Mesodermal cell (in vitro differentiated cells): ENCODE measurements at regions not wholly inside any gene's neighbourhood (a gene's known extent, or its start where the extent isn't known, plus 50 kb on each side); places are given as distances from the start of the nearest gene placed in this dataset.

Source experiments
- H3K27ac ChIP-seq: 2 replicates; pipeline ENCODE4 v1.7.0; 2013; ENCODE audit warnings: mild to moderate bottlenecking, low read depth, low read length, moderate library complexity; ENCODE audit not compliant: severe bottlenecking
- H3K36me3 ChIP-seq: 2 replicates; pipeline ENCODE4 v1.7.1; 2013; ENCODE audit warnings: mild to moderate bottlenecking, low read length, moderate library complexity; ENCODE audit not compliant: control insufficient read depth, insufficient read depth
- H3K4me1 ChIP-seq: one replicate; pipeline ENCODE4 v1.7.1; 2013; ENCODE audit warnings: mild to moderate bottlenecking, low read length; ENCODE audit not compliant: insufficient read depth, control insufficient read depth, poor library complexity, severe bottlenecking
- H3K4me3 ChIP-seq: 2 replicates; pipeline ENCODE4 v1.7.0; 2013; ENCODE audit warnings: low read length, control low read depth, mild to moderate bottlenecking; ENCODE audit not compliant: insufficient read depth, poor library complexity, severe bottlenecking; ENCODE audit errors: extremely low read depth
- H3K9me3 ChIP-seq: 2 replicates; pipeline ENCODE4 v1.7.1; 2013; ENCODE audit warnings: mild to moderate bottlenecking, low read length, moderate library complexity; ENCODE audit not compliant: control insufficient read depth
- WGBS, 2 experiments: methylation state at CpG; one replicate each; pipeline ENCODE4 v1.1.5; 2013; ENCODE audit warnings: missing lambda C conversion rate in 2 of 2; ENCODE audit not compliant: insufficient coverage in 2 of 2; 5-methylcytosine and 5-hydroxymethylcytosine counted together

- no peaks in the 10 kb centered on the region for H3K9me3 ChIP-seq
- no peak overlapping the region for H3K27ac ChIP-seq
- no peak overlapping the region for H3K4me3 ChIP-seq
- H3K4me1 ChIP-seq, result no peaks in the 10 kb centered on the region
- WGBS, 2 experiments, result 100% methylated on average over 1 of the region's 2 CpGs
- H3K36me3 ChIP-seq, result no peaks in the 10 kb centered on the region
Measured at GRCh38 chr5:97832645-97833296, 649.7 kb upstream of the RIOK2 start.

DNA sequence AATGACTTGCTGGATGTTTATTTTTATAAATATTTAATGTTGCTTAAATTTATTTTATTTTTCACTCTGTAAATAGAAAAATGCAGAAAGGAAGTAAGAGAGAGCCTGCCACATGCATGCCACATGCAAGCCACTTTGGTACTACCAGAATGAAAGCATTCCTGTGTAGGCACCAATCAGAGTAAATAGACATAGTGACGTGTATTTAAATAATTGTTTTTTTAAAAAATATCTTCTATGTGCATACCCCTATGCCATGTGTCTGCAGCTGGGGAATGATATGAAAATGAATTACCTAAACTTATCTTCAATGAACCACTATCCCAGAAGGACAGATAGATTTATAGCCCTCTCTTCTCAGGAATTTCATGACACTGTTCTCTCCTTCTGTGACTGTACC is 651.5 kb upstream of the RIOK2 start:
- Histone ChIP-seq H3K9me3 (no peaks in the 10 kb centered on the region), H3K4me3 (no peak overlapping the region), H3K36me3 (no peaks in the 10 kb centered on the region), H3K4me1 (peaks cover 7% of the 10 kb centered on the region), H3K27ac (no peak overlapping the region)
- WGBS, 2 experiments, result no CpG with 5 or more reads among the region's 1 CpG

- Histone ChIP-seq H3K9me3 (no peaks in the 10 kb centered on the region), H3K4me3 (no peak overlapping the region), H3K36me3 (no peaks in the 10 kb centered on the region), H3K27ac (no peak overlapping the region), H3K4me1 (peaks cover 9% of the 10 kb centered on the region)
- WGBS, 2 experiments, result 88 to 100% methylated on average over 1 of the region's 1 CpG
Measured at GRCh38 chr5:97835112-97835511, 652.1 kb upstream of the RIOK2 start.

DNA sequence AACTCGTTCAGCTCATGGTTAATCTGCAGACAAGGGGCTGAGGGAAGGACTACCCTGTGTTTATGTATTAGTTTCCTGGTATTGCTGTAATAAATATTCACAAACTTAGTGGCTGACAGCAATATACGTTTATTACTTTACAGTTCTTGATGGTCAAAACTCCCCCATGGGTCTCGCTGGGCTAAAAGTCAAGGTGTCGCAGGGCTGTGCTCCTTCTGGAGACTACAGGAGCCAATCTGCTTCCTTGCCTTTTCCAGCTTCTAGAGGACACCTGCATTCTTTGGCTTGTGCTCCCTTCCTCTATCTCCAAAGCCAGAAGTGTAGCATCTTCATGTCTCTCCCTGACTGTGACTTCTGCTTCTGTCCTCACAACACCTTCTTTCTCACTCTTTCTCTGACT is 653.8 kb upstream of the RIOK2 start:
- Histone ChIP-seq H3K4me1 (peaks cover 9% of the 10 kb centered on the region), H3K27ac (no peak overlapping the region), H3K9me3 (no peaks in the 10 kb centered on the region), H3K36me3 (no peaks in the 10 kb centered on the region), H3K4me3 (no peak overlapping the region)
- WGBS, 2 experiments, result 93 to 98% methylated on average over 4 of the region's 4 CpGs

GRCh38 chr5:97838214-97838613 is 655.2 kb upstream of the RIOK2 start:
- Histone ChIP-seq H3K36me3 (no peaks in the 10 kb centered on the region), H3K4me3 (no peak overlapping the region), H3K9me3 (no peaks in the 10 kb centered on the region), H3K4me1 (peaks cover 9% of the 10 kb centered on the region), H3K27ac (no peak overlapping the region)
- no CpG with 5 or more reads among the region's 1 CpG for WGBS, 2 experiments

DNA sequence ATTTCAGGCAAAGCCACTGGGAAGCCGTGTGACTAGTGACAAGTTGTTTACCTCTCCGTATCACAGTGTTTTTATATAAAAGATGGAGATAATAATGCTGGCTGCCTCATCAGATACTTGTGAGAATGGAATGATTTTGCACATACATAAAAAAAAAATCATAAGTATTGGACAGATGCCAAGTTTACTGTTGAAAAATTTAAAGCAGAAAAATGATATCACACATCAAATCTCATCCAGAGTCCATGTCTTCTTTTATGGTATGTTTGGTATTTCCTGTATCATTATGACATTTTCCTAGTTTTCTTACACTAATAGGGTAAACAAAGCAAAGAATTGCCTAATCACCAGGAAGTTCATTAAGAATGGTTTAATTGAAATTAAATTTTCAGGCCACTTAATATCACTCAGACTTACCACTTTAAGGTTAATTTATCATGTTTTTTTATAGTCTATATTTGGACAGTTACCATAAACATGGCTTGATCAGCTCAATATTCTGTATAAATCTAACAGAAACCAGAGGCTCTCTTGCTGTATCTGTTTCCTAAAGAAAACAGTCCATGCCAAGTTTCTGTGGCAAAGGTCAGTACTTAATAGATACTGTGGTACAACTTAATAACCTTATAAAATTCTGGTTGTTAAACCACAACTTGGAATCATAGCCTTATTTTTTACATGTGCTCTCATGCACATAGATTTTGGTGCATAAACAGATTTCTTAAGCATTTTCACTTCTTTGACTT is 656.5 kb upstream of the RIOK2 start:
- Histone ChIP-seq H3K27ac (no peak overlapping the region), H3K9me3 (no peaks in the 10 kb centered on the region), H3K36me3 (no peaks in the 10 kb centered on the region), H3K4me1 (peaks cover 9% of the 10 kb centered on the region), H3K4me3 (no peak overlapping the region)
- no CpG with 5 or more reads among the region's 2 CpGs for WGBS, 2 experiments

GRCh38 chr5:97840643-97841042 is 657.6 kb upstream of the RIOK2 start:
- Histone ChIP-seq H3K4me1 (peaks cover 9% of the 10 kb centered on the region), H3K27ac (no peak overlapping the region), H3K4me3 (no peak overlapping the region), H3K36me3 (no peaks in the 10 kb centered on the region), H3K9me3 (no peaks in the 10 kb centered on the region)
- WGBS, 2 experiments, result 91 to 100% methylated on average over 2 of the region's 3 CpGs

GRCh38 chr5:97842687-97843086 is 659.6 kb upstream of the RIOK2 start:
- 70% methylated on average over 1 of the region's 1 CpG; no CpG with 5 or more reads in 1 of the 2 experiments for WGBS, 2 experiments
- Histone ChIP-seq H3K4me1 (peaks cover 9% of the 10 kb centered on the region), H3K4me3 (no peak overlapping the region), H3K27ac (no peak overlapping the region), H3K36me3 (no peaks in the 10 kb centered on the region), H3K9me3 (no peaks in the 10 kb centered on the region)

DNA sequence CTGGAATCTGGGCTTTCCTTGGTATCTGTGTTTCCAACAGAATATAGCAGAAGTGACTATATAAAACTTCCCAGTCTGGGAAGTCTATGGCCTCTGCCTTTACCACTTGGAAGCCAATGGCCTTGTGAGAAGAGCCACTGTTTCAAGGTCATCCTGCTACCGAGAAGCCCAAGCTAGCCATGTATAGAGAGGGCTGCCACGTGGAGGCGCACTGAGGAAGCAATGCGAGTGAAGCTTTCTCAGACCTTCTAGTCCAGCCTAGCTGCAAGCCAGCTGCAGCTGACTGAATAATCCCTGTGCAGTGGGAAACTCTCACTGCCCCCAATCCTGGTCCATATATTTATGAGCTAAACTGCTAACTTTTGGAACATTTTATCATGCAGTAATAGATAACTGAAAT is 661.8 kb upstream of the RIOK2 start:
- Histone ChIP-seq H3K36me3 (no peaks in the 10 kb centered on the region), H3K27ac (no peak overlapping the region), H3K9me3 (no peaks in the 10 kb centered on the region), H3K4me1 (no peaks in the 10 kb centered on the region), H3K4me3 (no peak overlapping the region)
- WGBS, 2 experiments, result 87% methylated on average over 4 of the region's 4 CpGs

- H3K36me3 ChIP-seq, result no peaks in the 10 kb centered on the region
- no peaks in the 10 kb centered on the region for H3K9me3 ChIP-seq
- H3K27ac ChIP-seq, result no peak overlapping the region
- no peaks in the 10 kb centered on the region for H3K4me1 ChIP-seq
- H3K4me3 ChIP-seq, result no peak overlapping the region
Measured at GRCh38 chr5:97846643-97847042, 663.6 kb upstream of the RIOK2 start.

DNA sequence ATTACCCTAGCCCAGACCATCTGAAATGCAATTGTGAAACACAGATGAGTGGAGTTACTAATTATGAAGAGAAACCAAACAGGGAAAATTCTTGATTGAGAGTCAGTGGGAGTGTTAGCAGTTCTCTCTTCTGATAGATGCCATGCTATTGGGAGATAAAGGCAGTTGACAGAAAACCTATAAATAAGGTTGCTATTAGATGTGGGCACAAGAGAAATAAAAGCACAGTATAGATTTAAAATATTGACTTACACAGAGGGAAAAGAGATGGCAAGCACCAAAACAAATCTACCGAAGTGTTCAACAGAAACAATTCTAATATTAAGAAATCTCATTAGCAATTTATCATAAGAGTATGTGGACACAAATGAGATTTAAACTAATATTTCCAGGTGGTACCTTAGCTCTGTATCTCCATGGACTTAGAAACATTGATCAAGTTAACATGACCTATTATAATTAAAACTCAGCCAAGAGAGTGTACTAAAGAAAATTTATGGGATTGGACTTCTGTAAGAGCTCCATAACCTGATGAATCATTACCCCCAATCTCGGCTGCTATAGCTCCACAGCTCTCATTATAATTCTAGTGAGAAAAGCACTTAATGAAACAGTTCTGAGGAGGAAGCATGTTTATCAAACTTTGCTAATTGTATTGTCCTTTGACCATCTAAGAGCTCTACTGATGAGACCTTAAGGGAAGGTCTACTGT is 665.0 kb upstream of the RIOK2 start:
- no CpG with 5 or more reads among the region's 2 CpGs for WGBS, 2 experiments
- H3K27ac ChIP-seq, result no peak overlapping the region
- no peaks in the 10 kb centered on the region for H3K36me3 ChIP-seq
- H3K4me1 ChIP-seq, result no peaks in the 10 kb centered on the region
- H3K4me3 ChIP-seq, result no peak overlapping the region
- no peaks in the 10 kb centered on the region for H3K9me3 ChIP-seq
